Nephron (organoid): ENCODE measurements at regions not wholly inside any gene's neighbourhood (a gene's known extent, or its start where the extent isn't known, plus 50 kb on each side); places are given as distances from the start of the nearest gene placed in this dataset.

Experiments
- H3K27ac Mint-ChIP-seq, 3 experiments: 2 replicates each; pipeline ENCODE4 v1.8.0; 2020; ENCODE audit warnings: mixed read lengths in 3 of 3, mild to moderate bottlenecking in 2 of 3, moderate library complexity in 1 of 3
- H3K27me3 Mint-ChIP-seq: 2 replicates; pipeline ENCODE4 v1.8.0; 2021; ENCODE audit warnings: low read depth, mild to moderate bottlenecking, moderate library complexity, mixed read lengths
- H3K36me3 Mint-ChIP-seq: 2 replicates; pipeline ENCODE4 v1.8.0; 2020; ENCODE audit warnings: low read depth, mixed read lengths
- H3K4me1 Mint-ChIP-seq: 2 replicates; pipeline ENCODE4 v1.8.0; 2020; ENCODE audit warnings: mixed read lengths
- H3K4me3 Mint-ChIP-seq, 3 experiments: 2 replicates each; pipeline ENCODE4 v1.8.0; 2020; ENCODE audit warnings: mild to moderate bottlenecking in 3 of 3, mixed read lengths in 3 of 3, moderate library complexity in 2 of 3
- H3K9me3 Mint-ChIP-seq: 2 replicates; pipeline ENCODE4 v1.8.0; 2020; ENCODE audit warnings: mixed read lengths
- TF ChIP-seq, protein P1 (sequence below), 3 experiments: fragments of 200-600 bp; sonication (generic); IDR thresholded peaks; one replicate each; pipeline ENCODE4 v1.5.0; 2021; ENCODE audit warnings: antibody characterized with exemption in 3 of 3; ENCODE audit not compliant: unreplicated experiment in 3 of 3

DNA sequence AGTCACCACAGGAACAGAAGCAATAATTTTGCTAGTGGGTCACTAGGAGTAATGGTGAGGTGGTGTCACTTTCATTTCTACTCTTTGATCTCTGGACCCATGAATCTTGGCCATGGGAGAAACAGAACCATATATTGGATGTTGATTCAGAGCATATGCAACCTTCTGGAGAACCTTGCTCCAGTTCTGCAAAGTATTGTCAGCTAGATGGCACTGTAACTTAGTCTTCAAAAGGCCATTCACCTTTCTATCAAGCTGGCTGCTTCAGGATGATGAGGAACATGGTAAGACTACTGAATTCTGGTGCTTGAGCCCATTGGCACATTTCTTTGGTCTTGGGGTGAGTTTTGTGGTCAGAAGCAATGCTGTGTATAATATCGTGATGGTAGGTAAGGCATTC, 129.1 kb upstream of the FBN2 start:
- TF ChIP-seq, protein P1, sequence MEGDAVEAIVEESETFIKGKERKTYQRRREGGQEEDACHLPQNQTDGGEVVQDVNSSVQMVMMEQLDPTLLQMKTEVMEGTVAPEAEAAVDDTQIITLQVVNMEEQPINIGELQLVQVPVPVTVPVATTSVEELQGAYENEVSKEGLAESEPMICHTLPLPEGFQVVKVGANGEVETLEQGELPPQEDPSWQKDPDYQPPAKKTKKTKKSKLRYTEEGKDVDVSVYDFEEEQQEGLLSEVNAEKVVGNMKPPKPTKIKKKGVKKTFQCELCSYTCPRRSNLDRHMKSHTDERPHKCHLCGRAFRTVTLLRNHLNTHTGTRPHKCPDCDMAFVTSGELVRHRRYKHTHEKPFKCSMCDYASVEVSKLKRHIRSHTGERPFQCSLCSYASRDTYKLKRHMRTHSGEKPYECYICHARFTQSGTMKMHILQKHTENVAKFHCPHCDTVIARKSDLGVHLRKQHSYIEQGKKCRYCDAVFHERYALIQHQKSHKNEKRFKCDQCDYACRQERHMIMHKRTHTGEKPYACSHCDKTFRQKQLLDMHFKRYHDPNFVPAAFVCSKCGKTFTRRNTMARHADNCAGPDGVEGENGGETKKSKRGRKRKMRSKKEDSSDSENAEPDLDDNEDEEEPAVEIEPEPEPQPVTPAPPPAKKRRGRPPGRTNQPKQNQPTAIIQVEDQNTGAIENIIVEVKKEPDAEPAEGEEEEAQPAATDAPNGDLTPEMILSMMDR (IDR thresholded peaks at IDR 0.05; ENCODE audit: unreplicated experiment in 3 of 3), result peak in 1 of 3 experiments; percentile 14
- H3K9me3 Mint-ChIP-seq, result no peaks in the 10 kb centered on the region
- H3K4me1 Mint-ChIP-seq, result peaks cover 7% of the 10 kb centered on the region
- H3K27me3 Mint-ChIP-seq, result no peaks in the 10 kb centered on the region
- H3K27ac Mint-ChIP-seq, result no peak overlapping the region
- H3K4me3 Mint-ChIP-seq, result no peak overlapping the region
- no peaks in the 10 kb centered on the region for H3K36me3 Mint-ChIP-seq

DNA sequence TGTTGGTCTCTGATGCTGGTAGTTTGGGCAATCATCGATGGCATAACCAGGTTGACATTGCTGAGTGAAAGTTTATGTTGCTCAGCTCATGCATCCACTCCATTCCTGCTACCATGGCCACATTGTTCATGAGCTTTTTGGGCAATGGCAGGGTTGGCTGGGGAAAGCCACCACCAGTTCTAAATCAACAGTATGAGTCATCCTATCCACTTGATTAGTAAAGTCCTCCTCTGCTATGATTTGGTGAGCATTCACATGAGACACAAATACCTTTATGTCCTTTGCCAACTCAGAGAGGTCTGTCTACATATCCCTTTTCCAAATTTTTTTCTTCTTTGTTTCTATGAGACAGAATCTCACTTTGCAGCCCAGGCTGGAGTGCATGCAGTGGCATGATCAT, 129.7 kb upstream of the FBN2 start:
- no peaks in the 10 kb centered on the region for H3K9me3 Mint-ChIP-seq
- no peaks in the 10 kb centered on the region for H3K36me3 Mint-ChIP-seq
- H3K27me3 Mint-ChIP-seq, result no peaks in the 10 kb centered on the region
- no peak overlapping the region for H3K4me3 Mint-ChIP-seq
- H3K4me1 Mint-ChIP-seq, result peaks cover 13% of the 10 kb centered on the region
- no peak overlapping the region for H3K27ac Mint-ChIP-seq
- TF ChIP-seq, protein P1 (IDR thresholded peaks at IDR 0.05; ENCODE audit: unreplicated experiment in 3 of 3), result no peak

DNA sequence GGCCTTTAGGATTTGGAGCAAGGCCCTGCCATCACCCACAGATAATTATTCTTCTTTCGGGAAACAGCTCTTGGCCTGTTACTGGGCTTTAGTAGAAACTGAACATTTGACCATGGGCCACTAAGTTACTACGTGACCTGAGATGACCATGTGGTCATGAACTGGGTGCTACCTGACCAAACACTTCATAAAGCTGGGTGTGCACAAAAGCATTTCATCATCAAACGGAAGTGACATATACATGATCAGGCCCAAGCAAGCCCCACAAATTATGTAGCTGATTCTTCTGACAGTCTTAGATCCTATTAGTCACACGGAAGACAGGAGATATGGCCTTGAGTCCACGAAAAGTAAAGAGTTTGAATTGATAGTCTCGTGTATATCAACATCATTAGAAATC, 130.9 kb upstream of the FBN2 start:
- no peak overlapping the region for H3K4me3 Mint-ChIP-seq
- H3K9me3 Mint-ChIP-seq, result no peaks in the 10 kb centered on the region
- H3K27me3 Mint-ChIP-seq, result no peaks in the 10 kb centered on the region
- no peak overlapping the region for H3K27ac Mint-ChIP-seq
- peaks cover 25% of the 10 kb centered on the region for H3K4me1 Mint-ChIP-seq
- H3K36me3 Mint-ChIP-seq, result no peaks in the 10 kb centered on the region
- TF ChIP-seq, protein P1 (IDR thresholded peaks at IDR 0.05; ENCODE audit: unreplicated experiment in 3 of 3), result no peak

DNA sequence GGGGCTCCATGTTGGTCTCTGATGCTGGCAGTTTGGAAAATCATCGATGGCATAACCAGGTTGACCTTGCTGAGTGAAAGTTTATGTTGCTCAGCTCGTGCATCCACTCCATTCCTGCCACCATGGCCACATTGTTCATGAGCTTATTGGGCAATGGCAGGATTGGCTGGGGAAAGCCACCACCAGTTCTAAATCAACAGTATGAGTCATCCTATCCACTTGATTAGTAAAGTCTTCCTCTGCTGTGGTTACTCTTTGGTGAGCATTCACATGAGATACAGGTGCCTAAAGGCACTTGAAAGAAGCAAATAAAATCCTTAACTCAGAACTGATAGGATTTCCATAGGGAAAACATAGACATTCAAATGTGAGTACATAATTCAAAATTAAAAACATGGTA, 131.8 kb upstream of the FBN2 start:
- Mint-ChIP-seq H3K27me3 (no peaks in the 10 kb centered on the region), H3K27ac (no peak overlapping the region), H3K9me3 (no peaks in the 10 kb centered on the region), H3K4me1 (peaks cover 29% of the 10 kb centered on the region), H3K4me3 (no peak overlapping the region), H3K36me3 (no peaks in the 10 kb centered on the region)
- TF ChIP-seq, protein P1 (IDR thresholded peaks at IDR 0.05; ENCODE audit: unreplicated experiment in 3 of 3), result no peak

DNA sequence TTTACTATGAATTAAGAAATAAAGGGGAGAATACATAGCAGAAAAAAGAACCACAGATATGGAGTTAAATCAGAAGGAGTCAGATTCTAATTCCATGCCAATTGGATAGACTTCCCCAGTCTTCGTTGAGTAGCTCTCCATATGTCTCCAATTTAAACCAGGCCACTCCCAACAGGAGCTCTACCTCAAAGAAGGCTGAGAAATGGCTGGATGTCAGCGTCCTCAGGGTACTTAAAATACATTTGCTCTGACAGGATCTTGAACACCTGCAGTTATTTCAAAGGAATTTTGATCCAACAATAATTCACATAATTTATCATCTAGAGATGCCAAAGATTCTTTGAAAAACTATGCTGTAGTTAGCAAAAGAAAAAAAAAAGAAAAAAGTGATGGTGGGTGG, 133.9 kb upstream of the FBN2 start:
- Mint-ChIP-seq H3K9me3 (peaks cover 9% of the 10 kb centered on the region), H3K4me3 (no peak overlapping the region), H3K36me3 (peaks cover 7% of the 10 kb centered on the region), H3K4me1 (peaks cover 29% of the 10 kb centered on the region), H3K27ac (peak overlapping the region; percentile 52 to 70 (median 60)), H3K27me3 (no peaks in the 10 kb centered on the region)
- TF ChIP-seq, protein P1 (IDR thresholded peaks at IDR 0.05; ENCODE audit: unreplicated experiment in 3 of 3), result no peak

DNA sequence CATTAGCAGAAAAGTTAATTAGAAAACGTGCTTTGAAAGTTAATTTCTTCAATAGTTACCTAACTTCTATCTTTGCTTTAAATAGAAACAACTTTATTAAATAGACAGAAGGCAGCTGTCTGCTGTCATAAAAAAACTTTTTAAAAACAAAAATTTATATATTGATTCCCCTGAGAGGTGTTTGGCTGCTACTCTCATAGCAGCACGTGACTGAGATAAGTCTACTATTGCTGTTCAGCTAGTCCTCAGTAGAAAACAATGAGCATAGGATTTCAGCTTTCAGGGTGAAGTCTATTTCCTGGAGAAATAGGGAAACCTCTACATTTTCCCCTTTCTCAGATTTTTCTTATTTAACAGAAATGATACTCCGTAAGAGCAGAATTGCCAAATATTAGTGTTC, 135.0 kb upstream of the FBN2 start:
- Mint-ChIP-seq H3K4me3 (no peak overlapping the region), H3K27me3 (no peaks in the 10 kb centered on the region), H3K36me3 (peaks cover 7% of the 10 kb centered on the region), H3K27ac (peak overlapping the region in 2 of 3 experiments; percentile 60 to 70), H3K9me3 (peaks cover 9% of the 10 kb centered on the region), H3K4me1 (peaks cover 29% of the 10 kb centered on the region)
- TF ChIP-seq, protein P1 (IDR thresholded peaks at IDR 0.05; ENCODE audit: unreplicated experiment in 3 of 3), result no peak
